SU-DHL-6 (cell line): ENCODE measurements at regions not wholly inside any gene's neighbourhood (a gene's known extent, or its start where the extent isn't known, plus 50 kb on each side); places are given as distances from the start of the nearest gene placed in this dataset.

Experiments used
- CTCF ChIP-seq: fragments of 200-600 bp; sonication (generic); IDR thresholded peaks from one replicate; pipeline ENCODE4 v1.5.1; 2017; ENCODE audit warnings: antibody characterized with exemption, mild to moderate bottlenecking, low read length, moderate library complexity; ENCODE audit not compliant: insufficient read depth, poor library complexity, severe bottlenecking
- EZH2phosphoT487 ChIP-seq: fragments of 200-600 bp; sonication (generic), shearing (Covaris generic); conservative IDR thresholded peaks from 2 replicates; pipeline ENCODE4 v1.6.1; 2018; ENCODE audit warnings: mild to moderate bottlenecking, antibody characterized with exemption, low read length, moderate library complexity, mixed read lengths

GRCh38 chr3:16721494-16721893 is 116.3 kb upstream of the DAZL start:
- TF ChIP-seq CTCF (no peak), EZH2phosphoT487 (no peak)
